ENCODE measurements at regions not wholly inside any gene's neighbourhood (a gene's known extent, or its start where the extent isn't known, plus 50 kb on each side); places are given as distances from the start of the nearest gene placed in this dataset.

- TF ChIP-seq ATF2 (IDR thresholded peaks at IDR 0.05; ENCODE audit: low read length) (no peak), JUN (IDR thresholded peaks at IDR 0.05; ENCODE audit: low read depth, low read length) (no peak), MAX (IDR thresholded peaks at IDR 0.05) (no peak), CTCF (IDR thresholded peaks at IDR 0.05; ENCODE audit: control extremely low read depth in 1 of 3, insufficient read depth in 1 of 3, low read depth in 1 of 3, low read length in 3 of 3) (no peak), GABPA (IDR thresholded peaks at IDR 0.05; ENCODE audit: borderline replicate concordance, insufficient read depth, low read length) (no peak), EZH2 (IDR thresholded peaks at IDR 0.05; ENCODE audit: low read depth, low read length, severe bottlenecking) (no peak), YY1 (IDR thresholded peaks at IDR 0.05; ENCODE audit: low read depth, low read length) (no peak), POLR2AphosphoS5 (IDR thresholded peaks at IDR 0.05; ENCODE audit: low read depth, low read length) (no peak), ZNF274 (IDR thresholded peaks at IDR 0.05; ENCODE audit: borderline replicate concordance, extremely low read depth, low read length) (no peak), CHD7 (IDR thresholded peaks at IDR 0.05; ENCODE audit: insufficient replicate concordance, low read length) (no peak), SRF (IDR thresholded peaks at IDR 0.05; ENCODE audit: low read depth, low read length) (no peak), SUZ12 (IDR thresholded peaks at IDR 0.05; ENCODE audit: low read length) (no peak), CREB1 (IDR thresholded peaks at IDR 0.05) (no peak)
Measured at GRCh38 chr1:96545935-96546656, 175.5 kb upstream of the PTBP2 start.

Measured in H1 (cell line).